SK-N-DZ (cell line): ENCODE measurements at regions not wholly inside any gene's neighbourhood (a gene's known extent, or its start where the extent isn't known, plus 50 kb on each side); places are given as distances from the start of the nearest gene placed in this dataset.

Experiments used
- DNase-seq: peaks from one replicate; pipeline ENCODE4 v3.0.0-alpha.2; 2015; ENCODE audit warnings: low spot score

GRCh38 chr3:144369129-144369879 is 397.7 kb downstream of the DIPK2A start:
- DNase-seq: no peak

- DNase-seq: no peak
These were observed 403.5 kb downstream of the DIPK2A start for GRCh38 chr3:144375088-144375487.

GRCh38 chr3:144380849-144381248 is 409.2 kb downstream of the DIPK2A start:
- no peak for DNase-seq

- no peak for DNase-seq
These were observed 410.0 kb downstream of the DIPK2A start for GRCh38 chr3:144381607-144382006.

- no peak for DNase-seq
These were observed 412.8 kb downstream of the DIPK2A start for GRCh38 chr3:144384241-144384979.

GRCh38 chr3:144390786-144391185 is 419.2 kb downstream of the DIPK2A start:
- DNase-seq: no peak

- no peak for DNase-seq
These were observed 419.6 kb downstream of the DIPK2A start for GRCh38 chr3:144391236-144391635.

- DNase-seq: no peak
These were observed 422.4 kb downstream of the DIPK2A start for GRCh38 chr3:144394032-144394431.

- no peak for DNase-seq
These were observed 430.8 kb downstream of the DIPK2A start for GRCh38 chr3:144402430-144402829.

- DNase-seq: no peak
These were observed 431.4 kb downstream of the DIPK2A start for GRCh38 chr3:144403040-144403457.

GRCh38 chr3:144407335-144407734 is 435.7 kb downstream of the DIPK2A start:
- DNase-seq: no peak

- DNase-seq: no peak
These were observed 437.7 kb downstream of the DIPK2A start for GRCh38 chr3:144409319-144409718.

- DNase-seq: no peak
These were observed 441.4 kb downstream of the DIPK2A start for GRCh38 chr3:144413068-144413467.

- no peak for DNase-seq
These were observed 443.9 kb downstream of the DIPK2A start for GRCh38 chr3:144415492-144415891.

GRCh38 chr3:144424606-144425005 is 453.0 kb downstream of the DIPK2A start:
- no peak for DNase-seq

GRCh38 chr3:144426366-144426765 is 454.7 kb downstream of the DIPK2A start:
- DNase-seq: no peak

- no peak for DNase-seq
These were observed 455.3 kb downstream of the DIPK2A start for GRCh38 chr3:144426967-144427366.

GRCh38 chr3:144429719-144430121 is 458.1 kb downstream of the DIPK2A start:
- DNase-seq: no peak

- DNase-seq: no peak
These were observed 459.5 kb downstream of the DIPK2A start for GRCh38 chr3:144431134-144431533.

- no peak for DNase-seq
These were observed 461.4 kb downstream of the DIPK2A start for GRCh38 chr3:144433006-144433405.

GRCh38 chr3:144437989-144438388 is 466.4 kb downstream of the DIPK2A start:
- DNase-seq: no peak

- DNase-seq: no peak
These were observed 472.4 kb downstream of the DIPK2A start for GRCh38 chr3:144444061-144444460.

- DNase-seq: no peak
These were observed 472.9 kb downstream of the DIPK2A start for GRCh38 chr3:144444546-144444945.
